Trophoblast cell (in vitro differentiated cells and primary cell): ENCODE measurements at regions not wholly inside any gene's neighbourhood (a gene's known extent, or its start where the extent isn't known, plus 50 kb on each side); places are given as distances from the start of the nearest gene placed in this dataset.

Source experiments
- DNase-seq, 2 donors: peaks; one replicate each; pipeline ENCODE4 v3.0.0-alpha.2; 2016
- H2AFZ ChIP-seq: 2 replicates; pipeline ENCODE4 v1.6.1; 2013; ENCODE audit warnings: low read length, moderate library complexity, mild to moderate bottlenecking; ENCODE audit not compliant: insufficient read depth, poor library complexity
- H2AK5ac ChIP-seq: 2 replicates; pipeline ENCODE4 v1.6.1; 2013; ENCODE audit warnings: mild to moderate bottlenecking, low read length
- H2BK120ac ChIP-seq: 2 replicates; pipeline ENCODE4 v1.6.1; 2013; ENCODE audit warnings: low read length, mild to moderate bottlenecking, moderate library complexity; ENCODE audit not compliant: insufficient read depth, poor library complexity
- H2BK12ac ChIP-seq: 2 replicates; pipeline ENCODE4 v1.6.1; 2013; ENCODE audit warnings: mild to moderate bottlenecking, low read length, moderate library complexity
- H2BK5ac ChIP-seq: 2 replicates; pipeline ENCODE4 v1.6.1; 2013; ENCODE audit warnings: low read length, low read depth, moderate library complexity, mild to moderate bottlenecking; ENCODE audit not compliant: poor library complexity
- H3K14ac ChIP-seq: 2 replicates; pipeline ENCODE4 v1.6.1; 2013; ENCODE audit warnings: mild to moderate bottlenecking, low read length
- H3K18ac ChIP-seq: 2 replicates; pipeline ENCODE4 v1.6.1; 2013; ENCODE audit warnings: mild to moderate bottlenecking, low read length
- H3K23ac ChIP-seq: 2 replicates; pipeline ENCODE4 v1.6.1; 2013; ENCODE audit warnings: low read length
- H3K27ac ChIP-seq: 2 replicates; pipeline ENCODE4 v1.5.1; 2013; ENCODE audit warnings: low read depth, mild to moderate bottlenecking, inconsistent platforms, low read length, moderate library complexity
- H3K27me3 ChIP-seq: 2 replicates; pipeline ENCODE4 v1.6.1; 2013; ENCODE audit warnings: inconsistent platforms, mild to moderate bottlenecking, low read length, moderate library complexity; ENCODE audit not compliant: insufficient read depth
- H3K36me3 ChIP-seq, 2 experiments: 1 replicate in 1 of 2; 2 replicates in 1 of 2; pipeline ENCODE4 v1.6.1; 2013; ENCODE audit warnings: low read length in 2 of 2, mild to moderate bottlenecking in 2 of 2, moderate library complexity in 1 of 2; ENCODE audit not compliant: insufficient read depth in 2 of 2, control insufficient read depth in 1 of 2
- H3K4ac ChIP-seq: 2 replicates; pipeline ENCODE4 v1.6.1; 2013; ENCODE audit warnings: low read depth, mild to moderate bottlenecking, low read length, moderate library complexity
- H3K4me1 ChIP-seq, 2 experiments: 1 replicate in 1 of 2; 2 replicates in 1 of 2; pipeline ENCODE4 v1.6.1; 2013; ENCODE audit warnings: low read length in 2 of 2, mild to moderate bottlenecking in 2 of 2, moderate library complexity in 1 of 2; ENCODE audit not compliant: insufficient read depth in 2 of 2, control insufficient read depth in 1 of 2
- H3K4me2 ChIP-seq: 2 replicates; pipeline ENCODE4 v1.6.1; 2013; ENCODE audit warnings: inconsistent platforms, mild to moderate bottlenecking, low read length, moderate library complexity
- H3K4me3 ChIP-seq: 2 replicates; pipeline ENCODE4 v1.5.1; 2013; ENCODE audit warnings: mild to moderate bottlenecking, low read depth, low read length, inconsistent platforms
- H3K79me1 ChIP-seq: one replicate; pipeline ENCODE4 v1.6.1; 2013; ENCODE audit warnings: low read length
- H3K79me2 ChIP-seq: 2 replicates; pipeline ENCODE4 v1.6.1; 2013; ENCODE audit warnings: low read length, mild to moderate bottlenecking; ENCODE audit not compliant: control insufficient read depth, insufficient read depth, poor library complexity
- H3K9ac ChIP-seq: 2 replicates; pipeline ENCODE4 v1.6.1; 2013; ENCODE audit warnings: mild to moderate bottlenecking, low read length
- H3K9me3 ChIP-seq: 2 replicates; pipeline ENCODE4 v1.6.1; 2013; ENCODE audit warnings: low read depth, mild to moderate bottlenecking, control low read depth, inconsistent platforms, low read length; ENCODE audit not compliant: insufficient read depth
- H4K12ac ChIP-seq: 2 replicates; pipeline ENCODE4 v1.6.1; 2013; ENCODE audit warnings: low read depth, mild to moderate bottlenecking, low read length, moderate library complexity
- H4K8ac ChIP-seq: 2 replicates; pipeline ENCODE4 v1.6.1; 2013; ENCODE audit warnings: low read depth, mild to moderate bottlenecking, low read length, moderate library complexity
- H4K91ac ChIP-seq: one replicate; pipeline ENCODE4 v1.6.1; 2013; ENCODE audit warnings: low read depth, mild to moderate bottlenecking, low read length, moderate library complexity
- WGBS: extraction: QIAGEN DNeasy Blood & Tissue Kit; methylation state at CpG from one replicate; pipeline ENCODE4 v1.1.7; 2013; ENCODE audit warnings: missing lambda C conversion rate; ENCODE audit not compliant: insufficient read length, insufficient coverage; ENCODE audit errors: extremely low coverage; 5-methylcytosine and 5-hydroxymethylcytosine counted together

GRCh38 chr5:17398866-17399835, 98.9 kb upstream of the TAF11L2 start:
- DNase-seq = no peak
- no peak overlapping the region for H2BK120ac ChIP-seq
- no peak overlapping the region for H4K8ac ChIP-seq
- no peak overlapping the region for H3K23ac ChIP-seq
- H3K36me3 ChIP-seq = no peaks in the 10 kb centered on the region
- peaks cover 15% of the 10 kb centered on the region for H3K79me1 ChIP-seq
- peaks cover 16 to 26% of the 10 kb centered on the region in 2 experiments for H3K4me1 ChIP-seq
- H3K79me2 ChIP-seq = peaks cover 2% of the 10 kb centered on the region
- no peak overlapping the region for H3K4ac ChIP-seq
- H3K4me3 ChIP-seq = no peak overlapping the region
- no CpG with 5 or more reads among the region's 7 CpGs for WGBS
- H3K9ac ChIP-seq = no peak overlapping the region
- no peaks in the 10 kb centered on the region for H3K27me3 ChIP-seq
- no peak overlapping the region for H2AFZ ChIP-seq
- no peak overlapping the region for H3K4me2 ChIP-seq
- no peak overlapping the region for H3K18ac ChIP-seq
- H3K9me3 ChIP-seq = no peaks in the 10 kb centered on the region
- H4K12ac ChIP-seq = no peak overlapping the region
- H4K91ac ChIP-seq = no peak overlapping the region
- no peak overlapping the region for H2BK5ac ChIP-seq
- no peak overlapping the region for H3K27ac ChIP-seq
- H2BK12ac ChIP-seq = peak overlapping the region; percentile 56
- H2AK5ac ChIP-seq = no peak overlapping the region
- no peak overlapping the region for H3K14ac ChIP-seq

DNA sequence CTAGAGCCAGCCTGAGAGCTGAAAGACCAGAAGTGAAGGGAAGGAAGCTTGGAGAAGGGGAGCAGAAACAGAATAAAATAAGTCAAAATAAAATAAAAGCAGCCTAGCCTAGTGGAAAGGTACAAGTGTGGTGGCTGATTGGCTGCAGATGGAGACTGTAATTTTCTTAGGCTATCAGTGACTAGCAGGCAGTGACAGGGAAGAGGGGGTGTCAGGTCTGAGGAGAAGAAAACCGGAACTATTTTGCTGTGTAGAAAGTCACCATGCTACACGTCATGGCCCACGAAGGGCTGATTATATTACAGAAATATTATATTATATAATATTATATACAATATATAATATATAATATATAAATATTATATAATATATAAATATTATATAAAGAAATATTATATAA, 98.1 kb upstream of the TAF11L2 start:
- no peaks in the 10 kb centered on the region for H3K27me3 ChIP-seq
- peaks cover 16 to 27% of the 10 kb centered on the region in 2 experiments for H3K4me1 ChIP-seq
- no peak overlapping the region for H2BK12ac ChIP-seq
- H3K4me2 ChIP-seq = no peak overlapping the region
- no peak overlapping the region for H3K14ac ChIP-seq
- peaks cover 2% of the 10 kb centered on the region for H3K79me2 ChIP-seq
- no peak overlapping the region for H3K18ac ChIP-seq
- peaks cover 15% of the 10 kb centered on the region for H3K79me1 ChIP-seq
- no peaks in the 10 kb centered on the region for H3K9me3 ChIP-seq
- no peak overlapping the region for H3K4ac ChIP-seq
- no peak overlapping the region for H2BK5ac ChIP-seq
- WGBS = no CpG with 5 or more reads among the region's 3 CpGs
- H4K12ac ChIP-seq = no peak overlapping the region
- no peak overlapping the region for H2AFZ ChIP-seq
- H3K23ac ChIP-seq = no peak overlapping the region
- no peak overlapping the region for H4K8ac ChIP-seq
- H3K27ac ChIP-seq = no peak overlapping the region
- H3K4me3 ChIP-seq = no peak overlapping the region
- no peaks in the 10 kb centered on the region for H3K36me3 ChIP-seq
- no peak overlapping the region for H4K91ac ChIP-seq
- no peak overlapping the region for H2BK120ac ChIP-seq
- no peak overlapping the region for H2AK5ac ChIP-seq
- DNase-seq = no peak
- H3K9ac ChIP-seq = no peak overlapping the region

DNA sequence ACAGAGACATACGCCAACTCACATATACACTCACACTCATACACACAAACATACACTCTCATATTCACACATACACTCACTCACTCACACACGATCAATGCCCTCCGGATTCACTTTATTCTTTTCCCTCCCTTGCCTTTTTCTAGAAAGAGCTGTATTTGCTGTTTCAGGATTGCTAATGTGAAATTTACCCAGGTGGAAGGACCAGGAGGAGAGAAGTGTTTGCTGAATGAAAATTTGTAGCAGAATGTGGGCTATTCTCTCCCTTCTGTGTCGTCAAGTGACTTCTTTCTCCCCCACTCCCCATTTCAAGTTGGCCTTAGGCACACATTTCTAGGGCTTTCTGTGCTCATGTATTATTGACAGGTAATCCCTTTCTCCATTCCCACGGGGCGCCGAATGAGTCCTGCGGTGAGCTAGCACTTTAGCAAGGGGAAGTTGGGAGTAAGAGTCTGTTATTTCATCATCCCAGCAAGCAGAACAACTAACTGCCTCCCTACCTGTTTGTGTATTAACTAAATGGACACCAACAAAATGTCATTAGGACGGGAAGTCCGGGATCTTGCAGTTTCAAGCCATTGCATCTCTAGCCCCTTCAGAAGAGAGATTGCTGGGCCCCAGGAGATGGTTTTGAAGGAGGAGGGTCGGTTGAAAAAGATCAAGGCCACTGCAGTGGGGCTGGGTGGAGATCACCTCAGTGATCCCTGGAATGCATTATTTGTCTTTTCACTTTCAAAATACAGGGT, 97.1 kb upstream of the TAF11L2 start:
- H3K9me3 ChIP-seq = no peaks in the 10 kb centered on the region
- H3K36me3 ChIP-seq = no peaks in the 10 kb centered on the region
- peaks cover 2% of the 10 kb centered on the region for H3K79me2 ChIP-seq
- peak overlapping the region; percentile 47 for H4K8ac ChIP-seq
- peak overlapping the region; percentile 46 for H3K18ac ChIP-seq
- no peak overlapping the region for H3K9ac ChIP-seq
- no peak overlapping the region for H3K4me2 ChIP-seq
- H3K14ac ChIP-seq = peak overlapping the region; percentile 36
- peak overlapping the region; percentile 80 for H2BK12ac ChIP-seq
- no peak overlapping the region for H3K4me3 ChIP-seq
- peak overlapping the region; percentile 77 for H4K91ac ChIP-seq
- peaks cover 16 to 27% of the 10 kb centered on the region in 2 experiments for H3K4me1 ChIP-seq
- H2AK5ac ChIP-seq = no peak overlapping the region
- peak overlapping the region; percentile 59 for H2BK5ac ChIP-seq
- H4K12ac ChIP-seq = no peak overlapping the region
- H3K23ac ChIP-seq = no peak overlapping the region
- no peak for DNase-seq
- no peak overlapping the region for H2AFZ ChIP-seq
- H3K27ac ChIP-seq = peak overlapping the region; percentile 59
- H3K27me3 ChIP-seq = no peaks in the 10 kb centered on the region
- H3K79me1 ChIP-seq = peaks cover 15% of the 10 kb centered on the region
- WGBS = 100% methylated on average over 2 of the region's 11 CpGs
- H2BK120ac ChIP-seq = peak overlapping the region; percentile 75
- H3K4ac ChIP-seq = peak overlapping the region; percentile 17

DNA sequence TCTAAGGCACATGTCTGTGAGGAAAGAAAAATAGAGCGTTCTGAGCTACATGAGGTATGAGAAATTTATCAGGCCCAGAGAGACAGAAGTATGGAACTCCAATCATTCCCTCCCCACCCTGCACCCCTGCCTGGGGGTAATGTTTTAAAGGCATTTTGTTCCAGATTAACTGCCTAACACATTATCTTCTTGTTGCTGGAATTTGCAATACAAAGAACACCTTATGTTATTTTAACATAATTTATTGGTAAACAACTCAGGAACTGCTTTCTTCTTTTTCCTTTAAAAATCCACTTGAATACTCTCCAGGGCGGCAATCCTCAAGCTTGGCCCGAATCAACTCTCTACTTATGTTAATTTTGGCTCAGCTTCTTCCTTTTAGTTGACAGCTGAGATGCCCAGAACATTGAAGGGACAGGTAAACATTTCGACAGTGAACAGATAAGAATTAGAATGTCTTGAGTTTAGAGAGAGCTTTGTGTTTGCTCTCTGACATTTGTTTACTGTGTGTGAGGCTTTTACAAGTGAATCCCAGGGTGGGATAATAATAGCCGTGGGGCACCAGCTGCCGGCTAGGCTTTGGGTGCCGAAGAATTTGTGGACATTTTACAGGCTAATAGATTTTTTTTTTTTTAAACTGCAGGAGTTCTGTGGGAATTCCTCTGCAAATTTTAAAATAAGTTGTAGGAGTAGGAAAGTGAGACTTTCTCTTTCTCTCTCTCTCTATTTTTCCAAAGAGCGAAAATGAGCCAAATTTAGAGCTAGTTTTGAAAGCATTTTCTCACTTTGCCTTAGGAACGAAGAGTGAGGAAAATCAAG, 96.4 kb upstream of the TAF11L2 start:
- Histone ChIP-seq H4K12ac (no peak overlapping the region), H3K4me1 (peaks cover 16 to 27% of the 10 kb centered on the region in 2 experiments), H2BK120ac (peak overlapping the region; percentile 99), H3K27ac (peak overlapping the region; percentile 80), H4K91ac (peak overlapping the region; percentile 95), H2AFZ (no peak overlapping the region), H2AK5ac (no peak overlapping the region), H3K36me3 (no peaks in the 10 kb centered on the region), H3K4me3 (no peak overlapping the region), H3K79me1 (peaks cover 15% of the 10 kb centered on the region), H3K4ac (peak overlapping the region; percentile 17), H3K79me2 (peaks cover 2% of the 10 kb centered on the region), H3K4me2 (peak overlapping the region; percentile 52), H3K9ac (no peak overlapping the region), H3K23ac (no peak overlapping the region), H4K8ac (peak overlapping the region; percentile 83), H3K27me3 (no peaks in the 10 kb centered on the region), H2BK12ac (peak overlapping the region; percentile 100), H3K14ac (peak overlapping the region; percentile 88), H3K18ac (no peak overlapping the region), H3K9me3 (no peaks in the 10 kb centered on the region), H2BK5ac (peak overlapping the region; percentile 93)
- DNase-seq = peak; percentile 28 to 67
- WGBS = no CpG with 5 or more reads among the region's 9 CpGs
